ENCODE measurements at regions not wholly inside any gene's neighbourhood (a gene's known extent, or its start where the extent isn't known, plus 50 kb on each side); places are given as distances from the start of the nearest gene placed in this dataset.
A peak's percentile ranks its signal among the peaks of the same experiment; 100 is the strongest.

- Histone ChIP-seq H3K4me3 (IDR thresholded peaks at IDR 0.05; ENCODE audit: insufficient read depth, low read depth, low read length) (no peak overlapping the region), H3K36me3 (ENCODE audit: insufficient read depth) (no peaks in the 10 kb centered on the region; the same call in 1 of the 2 replicates), H3K9ac (no peak overlapping the region), H3K79me2 (ENCODE audit: insufficient read depth, low read depth) (peaks cover 100% of the 10 kb centered on the region), H3K4me2 (no peak overlapping the region), H3K27me3 (ENCODE audit: insufficient read depth, low read depth) (no peaks in the 10 kb centered on the region), H4K20me1 (ENCODE audit: insufficient read depth) (peaks cover 22% of the 10 kb centered on the region; the same call in 1 of the 2 replicates), H3K27ac (no peak overlapping the region), H3K4me1 (ENCODE audit: low read depth, poor library complexity, severe bottlenecking) (peaks cover 18% of the 10 kb centered on the region), H2AFZ (ENCODE audit: low read depth) (no peak overlapping the region)
- no peak for TF ChIP-seq CTCF (conservative IDR thresholded peaks at IDR 0.05; ENCODE audit: low read depth, low read length)
Observed at GRCh38 chr17:77398274-77398673, 257.5 kb downstream of the SEC14L1 start.

GRCh38 chr17:77399319-77399957 is 258.7 kb downstream of the SEC14L1 start:
- H3K4me2 ChIP-seq: no peak overlapping the region
- H3K4me3 ChIP-seq (IDR thresholded peaks at IDR 0.05; ENCODE audit: insufficient read depth, low read depth, low read length): no peak overlapping the region
- peaks cover 14% of the 10 kb centered on the region for H3K4me1 ChIP-seq (ENCODE audit: low read depth, poor library complexity, severe bottlenecking)
- H4K20me1 ChIP-seq (ENCODE audit: insufficient read depth): peaks cover 27% of the 10 kb centered on the region
- H3K36me3 ChIP-seq (ENCODE audit: insufficient read depth): no peaks in the 10 kb centered on the region; the same call in 1 of the 2 replicates
- H3K9ac ChIP-seq: no peak overlapping the region
- H2AFZ ChIP-seq (ENCODE audit: low read depth): no peak overlapping the region
- H3K79me2 ChIP-seq (ENCODE audit: insufficient read depth, low read depth): peaks cover 100% of the 10 kb centered on the region
- no peak overlapping the region for H3K27ac ChIP-seq
- no peaks in the 10 kb centered on the region for H3K27me3 ChIP-seq (ENCODE audit: insufficient read depth, low read depth)
- no peak for TF ChIP-seq CTCF (conservative IDR thresholded peaks at IDR 0.05; ENCODE audit: low read depth, low read length)

GRCh38 chr17:77400445-77400870 is 259.7 kb downstream of the SEC14L1 start:
- Histone ChIP-seq H4K20me1 (ENCODE audit: insufficient read depth) (peaks cover 24% of the 10 kb centered on the region), H3K27ac (no peak overlapping the region)

GRCh38 chr17:77402159-77402731 is 261.5 kb downstream of the SEC14L1 start:
- Histone ChIP-seq H3K4me1 (ENCODE audit: low read depth, poor library complexity, severe bottlenecking) (peaks cover 18% of the 10 kb centered on the region), H3K27ac (no peak overlapping the region), H3K36me3 (ENCODE audit: insufficient read depth) (no peaks in the 10 kb centered on the region; the same call in 1 of the 2 replicates)

More at GRCh38 chr17:77400445-77400870, 259.7 kb downstream of the SEC14L1 start:
- Histone ChIP-seq H3K9ac (no peak overlapping the region), H3K36me3 (ENCODE audit: insufficient read depth) (no peaks in the 10 kb centered on the region; the same call in 1 of the 2 replicates), H3K4me2 (no peak overlapping the region), H3K79me2 (ENCODE audit: insufficient read depth, low read depth) (peaks cover 98% of the 10 kb centered on the region), H3K4me3 (IDR thresholded peaks at IDR 0.05; ENCODE audit: insufficient read depth, low read depth, low read length) (no peak overlapping the region), H2AFZ (ENCODE audit: low read depth) (no peak overlapping the region), H3K4me1 (ENCODE audit: low read depth, poor library complexity, severe bottlenecking) (peaks cover 18% of the 10 kb centered on the region), H3K27me3 (ENCODE audit: insufficient read depth, low read depth) (no peaks in the 10 kb centered on the region)
- TF ChIP-seq CTCF (conservative IDR thresholded peaks at IDR 0.05; ENCODE audit: low read depth, low read length): 0 out of 2 replicates have a peak, but pooled peaks have one; percentile 16

More at GRCh38 chr17:77402159-77402731, 261.5 kb downstream of the SEC14L1 start:
- Histone ChIP-seq H3K9ac (no peak overlapping the region), H3K4me3 (IDR thresholded peaks at IDR 0.05; ENCODE audit: insufficient read depth, low read depth, low read length) (no peak overlapping the region), H2AFZ (ENCODE audit: low read depth) (no peak overlapping the region), H4K20me1 (ENCODE audit: insufficient read depth) (peaks cover 18% of the 10 kb centered on the region), H3K79me2 (ENCODE audit: insufficient read depth, low read depth) (peaks cover 96% of the 10 kb centered on the region), H3K27me3 (ENCODE audit: insufficient read depth, low read depth) (no peaks in the 10 kb centered on the region), H3K4me2 (no peak overlapping the region)
- no peak for TF ChIP-seq CTCF (conservative IDR thresholded peaks at IDR 0.05; ENCODE audit: low read depth, low read length)
